ENCODE measurements at regions not wholly inside any gene's neighbourhood (a gene's known extent, or its start where the extent isn't known, plus 50 kb on each side); places are given as distances from the start of the nearest gene placed in this dataset.

- ATAC-seq (no peak), DNase-seq (ENCODE audit: low spot score) (no peak)
- intact Hi-C loops (cut with DNase I): no loop called here
Measured at GRCh38 chr11:47904048-47904447, 55.9 kb upstream of the NUP160 start.

DNA sequence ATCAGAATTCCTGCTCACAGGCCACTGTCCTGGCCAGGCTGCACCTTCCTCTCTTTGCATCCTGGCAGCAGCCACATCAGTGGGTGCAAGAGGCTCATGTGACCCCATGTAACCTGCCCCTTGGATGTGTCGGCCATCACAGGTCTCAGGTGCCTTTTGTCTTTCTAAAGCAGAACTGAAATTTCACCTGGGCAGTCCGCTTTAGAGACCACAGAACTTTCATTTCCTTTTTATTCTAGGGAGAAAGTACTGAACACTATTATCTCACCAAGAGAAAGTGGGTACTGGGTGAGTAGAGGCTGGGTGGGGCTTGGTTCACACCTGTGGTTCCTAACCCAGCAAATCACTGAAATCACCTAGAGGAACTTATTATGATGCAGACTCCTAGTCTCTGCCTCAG lies 51.7 kb upstream of the NUP160 start:
- no peak for ATAC-seq
- intact Hi-C loops (cut with DNase I): no loop called here
- DNase-seq (ENCODE audit: low spot score): no peak

Data from sciatic nerve (tissue), 2 donors.